SK-N-SH treated with all-trans-retinoic acid at 6 μM for 48 hours (cell line): ENCODE measurements at regions not wholly inside any gene's neighbourhood (a gene's known extent, or its start where the extent isn't known, plus 50 kb on each side); places are given as distances from the start of the nearest gene placed in this dataset.
"Not testable (repeated sequence)": the region's sequence is repeated elsewhere in the genome, so short reads cannot be mapped to it uniquely, and the experiment has no call there.

Experiments
- ATAC-seq: fragments of 200-7000 bp; cut with Tn5 transposase; 3 replicates; pipeline ENCODE4 v1.9.1; 2020; ENCODE audit warnings: mild to moderate bottlenecking, moderate library complexity
- ARNTL ChIP-seq: fragments of 450-650 bp; formaldehyde crosslinking; IDR thresholded peaks from 2 replicates; pipeline ENCODE4 v1.5.0; 2020; ENCODE audit warnings: low read depth, mild to moderate bottlenecking, moderate library complexity, borderline replicate concordance
- BACH2 ChIP-seq: fragments of 250-450 bp; sonication (Bioruptor Pico); IDR thresholded peaks from 2 replicates; pipeline ENCODE4 v1.9.0; 2021; ENCODE audit warnings: mild to moderate bottlenecking, borderline replicate concordance
- CSDC2 ChIP-seq: fragments of 250-450 bp; sonication (Bioruptor Pico); IDR thresholded peaks from 2 replicates; pipeline ENCODE4 v1.5.0; 2020; ENCODE audit warnings: mild to moderate bottlenecking, moderate library complexity
- ESRRG ChIP-seq: fragments of 250-450 bp; sonication (Bioruptor Pico); IDR thresholded peaks from 2 replicates; pipeline ENCODE4 v1.6.1; 2021; ENCODE audit warnings: mild to moderate bottlenecking
- GLIS3 ChIP-seq: fragments of 250-450 bp; sonication (Bioruptor Pico); IDR thresholded peaks from 2 replicates; pipeline ENCODE4 v1.5.0; 2020; ENCODE audit warnings: mild to moderate bottlenecking, moderate library complexity
- ISL1 ChIP-seq: fragments of 250-450 bp; sonication (Bioruptor Pico); IDR thresholded peaks from 2 replicates; pipeline ENCODE4 v2.1.2; 2022; ENCODE audit warnings: mild to moderate bottlenecking, moderate library complexity
- OSR1 ChIP-seq: fragments of 250-450 bp; sonication (Bioruptor Pico); IDR thresholded peaks from 2 replicates; pipeline ENCODE4 v1.8.0; 2022; ENCODE audit warnings: moderate library complexity, mild to moderate bottlenecking, inconsistent platforms
- PPARA ChIP-seq: fragments of 250-450 bp; sonication (Bioruptor Pico); IDR thresholded peaks from 2 replicates; pipeline ENCODE4 v1.5.0; 2020; ENCODE audit warnings: mild to moderate bottlenecking, borderline replicate concordance
- RARB ChIP-seq: fragments of 250-450 bp; sonication (Bioruptor Pico); IDR thresholded peaks from 2 replicates; pipeline ENCODE4 v1.8.0; 2021; ENCODE audit warnings: mild to moderate bottlenecking, moderate library complexity
- SNAI2 ChIP-seq: fragments of 250-450 bp; sonication (Bioruptor Pico); IDR thresholded peaks from 2 replicates; pipeline ENCODE4 v1.5.0; 2020; ENCODE audit warnings: mild to moderate bottlenecking, moderate library complexity
- TCF4 ChIP-seq: fragments of 250-450 bp; sonication (Bioruptor Pico); IDR thresholded peaks from 2 replicates; pipeline ENCODE4 v1.8.0; 2021; ENCODE audit warnings: mild to moderate bottlenecking, moderate library complexity, borderline replicate concordance
- ZC3H10 ChIP-seq: fragments of 250-450 bp; sonication (Bioruptor Pico); IDR thresholded peaks from 2 replicates; pipeline ENCODE4 v1.5.1; 2021; ENCODE audit warnings: mild to moderate bottlenecking, moderate library complexity
- ZFP3 ChIP-seq: fragments of 250-450 bp; sonication (Bioruptor Pico); IDR thresholded peaks from 2 replicates; pipeline ENCODE4 v1.5.0; 2020; ENCODE audit warnings: mild to moderate bottlenecking, moderate library complexity
- ZFP30 ChIP-seq: fragments of 450-650 bp; formaldehyde crosslinking; IDR thresholded peaks from 2 replicates; pipeline ENCODE4 v1.5.0; 2022; ENCODE audit warnings: mild to moderate bottlenecking, moderate library complexity
- ZNF565 ChIP-seq: fragments of 450-650 bp; formaldehyde crosslinking; conservative IDR thresholded peaks from 2 replicates; pipeline ENCODE4 v1.5.0; 2020; ENCODE audit warnings: low read depth, mild to moderate bottlenecking, moderate library complexity
- ZNF70 ChIP-seq: fragments of 450-650 bp; formaldehyde crosslinking; IDR thresholded peaks from 2 replicates; pipeline ENCODE4 v1.5.0; 2020; ENCODE audit warnings: mild to moderate bottlenecking, moderate library complexity
- ZNF8 ChIP-seq: fragments of 450-650 bp; formaldehyde crosslinking; IDR thresholded peaks from 2 replicates; pipeline ENCODE4 v1.5.0; 2020; ENCODE audit warnings: mild to moderate bottlenecking, moderate library complexity
- TF ChIP-seq, protein P1 (sequence below): fragments of 250-450 bp; sonication (Bioruptor Pico); IDR thresholded peaks from 2 replicates; pipeline ENCODE4 v1.5.1; 2021; ENCODE audit warnings: mild to moderate bottlenecking, moderate library complexity
- TF ChIP-seq, protein P2 (sequence below): fragments of 250-450 bp; sonication (Bioruptor Pico); IDR thresholded peaks from 2 replicates; pipeline ENCODE4 v1.8.0; 2021; ENCODE audit warnings: low read depth, mild to moderate bottlenecking, moderate library complexity, borderline replicate concordance
- TF ChIP-seq, protein P3 (sequence below): fragments of 250-450 bp; sonication (Bioruptor Pico); IDR thresholded peaks from 2 replicates; pipeline ENCODE4 v1.5.0; 2020; ENCODE audit warnings: mild to moderate bottlenecking, moderate library complexity
- TF ChIP-seq, protein P4 (sequence below): fragments of 250-450 bp; sonication (Bioruptor Pico); IDR thresholded peaks from 2 replicates; pipeline ENCODE4 v1.5.1; 2020; ENCODE audit warnings: low read depth, mild to moderate bottlenecking, moderate library complexity

DNA sequence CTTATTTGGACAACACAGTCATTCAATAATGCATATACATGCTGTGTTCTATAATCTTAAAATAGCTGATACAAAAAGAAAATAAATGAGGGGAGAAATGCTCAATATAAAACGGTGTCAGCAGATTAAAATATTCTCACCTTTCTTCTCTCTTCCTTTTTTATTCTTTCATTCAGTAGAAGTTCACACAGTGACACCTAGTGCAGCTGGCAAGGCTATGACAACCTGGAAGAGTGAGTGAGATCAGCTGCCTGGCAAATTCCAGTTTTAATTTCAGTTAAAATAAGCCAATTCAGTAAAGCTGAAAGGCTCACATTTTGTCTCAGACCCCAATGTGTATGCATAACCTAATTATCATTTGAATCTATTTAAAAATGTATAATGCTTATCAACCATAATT lies 150.3 kb downstream of the RASEF start:
- TF ChIP-seq ZNF70 (CRISPR knock-in tag) (no peak), PPARA (CRISPR knock-in tag) (no peak), SNAI2 (CRISPR knock-in tag) (no peak), ZC3H10 (CRISPR knock-in tag) (no peak), TCF4 (CRISPR knock-in tag) (no peak), RARB (CRISPR knock-in tag) (no peak), CSDC2 (no peak), ZFP3 (CRISPR knock-in tag) (no peak), ISL1 (CRISPR knock-in tag) (no peak), ESRRG (CRISPR knock-in tag) (no peak), ZNF8 (CRISPR knock-in tag) (no peak), BACH2 (CRISPR knock-in tag) (no peak), GLIS3 (CRISPR knock-in tag) (no peak), ZNF565 (no peak)
- TF ChIP-seq, protein P1, sequence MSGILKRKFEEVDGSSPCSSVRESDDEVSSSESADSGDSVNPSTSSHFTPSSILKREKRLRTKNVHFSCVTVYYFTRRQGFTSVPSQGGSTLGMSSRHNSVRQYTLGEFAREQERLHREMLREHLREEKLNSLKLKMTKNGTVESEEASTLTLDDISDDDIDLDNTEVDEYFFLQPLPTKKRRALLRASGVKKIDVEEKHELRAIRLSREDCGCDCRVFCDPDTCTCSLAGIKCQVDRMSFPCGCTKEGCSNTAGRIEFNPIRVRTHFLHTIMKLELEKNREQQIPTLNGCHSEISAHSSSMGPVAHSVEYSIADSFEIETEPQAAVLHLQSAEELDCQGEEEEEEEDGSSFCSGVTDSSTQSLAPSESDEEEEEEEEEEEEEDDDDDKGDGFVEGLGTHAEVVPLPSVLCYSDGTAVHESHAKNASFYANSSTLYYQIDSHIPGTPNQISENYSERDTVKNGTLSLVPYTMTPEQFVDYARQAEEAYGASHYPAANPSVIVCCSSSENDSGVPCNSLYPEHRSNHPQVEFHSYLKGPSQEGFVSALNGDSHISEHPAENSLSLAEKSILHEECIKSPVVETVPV (CRISPR knock-in tag), result no peak
- TF ChIP-seq, protein P2, sequence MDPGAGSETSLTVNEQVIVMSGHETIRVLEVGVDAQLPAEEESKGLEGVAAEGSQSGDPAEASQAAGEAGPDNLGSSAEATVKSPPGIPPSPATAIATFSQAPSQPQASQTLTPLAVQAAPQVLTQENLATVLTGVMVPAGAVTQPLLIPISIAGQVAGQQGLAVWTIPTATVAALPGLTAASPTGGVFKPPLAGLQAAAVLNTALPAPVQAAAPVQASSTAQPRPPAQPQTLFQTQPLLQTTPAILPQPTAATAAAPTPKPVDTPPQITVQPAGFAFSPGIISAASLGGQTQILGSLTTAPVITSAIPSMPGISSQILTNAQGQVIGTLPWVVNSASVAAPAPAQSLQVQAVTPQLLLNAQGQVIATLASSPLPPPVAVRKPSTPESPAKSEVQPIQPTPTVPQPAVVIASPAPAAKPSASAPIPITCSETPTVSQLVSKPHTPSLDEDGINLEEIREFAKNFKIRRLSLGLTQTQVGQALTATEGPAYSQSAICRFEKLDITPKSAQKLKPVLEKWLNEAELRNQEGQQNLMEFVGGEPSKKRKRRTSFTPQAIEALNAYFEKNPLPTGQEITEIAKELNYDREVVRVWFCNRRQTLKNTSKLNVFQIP (CRISPR knock-in tag), result no peak
- TF ChIP-seq, protein P3, sequence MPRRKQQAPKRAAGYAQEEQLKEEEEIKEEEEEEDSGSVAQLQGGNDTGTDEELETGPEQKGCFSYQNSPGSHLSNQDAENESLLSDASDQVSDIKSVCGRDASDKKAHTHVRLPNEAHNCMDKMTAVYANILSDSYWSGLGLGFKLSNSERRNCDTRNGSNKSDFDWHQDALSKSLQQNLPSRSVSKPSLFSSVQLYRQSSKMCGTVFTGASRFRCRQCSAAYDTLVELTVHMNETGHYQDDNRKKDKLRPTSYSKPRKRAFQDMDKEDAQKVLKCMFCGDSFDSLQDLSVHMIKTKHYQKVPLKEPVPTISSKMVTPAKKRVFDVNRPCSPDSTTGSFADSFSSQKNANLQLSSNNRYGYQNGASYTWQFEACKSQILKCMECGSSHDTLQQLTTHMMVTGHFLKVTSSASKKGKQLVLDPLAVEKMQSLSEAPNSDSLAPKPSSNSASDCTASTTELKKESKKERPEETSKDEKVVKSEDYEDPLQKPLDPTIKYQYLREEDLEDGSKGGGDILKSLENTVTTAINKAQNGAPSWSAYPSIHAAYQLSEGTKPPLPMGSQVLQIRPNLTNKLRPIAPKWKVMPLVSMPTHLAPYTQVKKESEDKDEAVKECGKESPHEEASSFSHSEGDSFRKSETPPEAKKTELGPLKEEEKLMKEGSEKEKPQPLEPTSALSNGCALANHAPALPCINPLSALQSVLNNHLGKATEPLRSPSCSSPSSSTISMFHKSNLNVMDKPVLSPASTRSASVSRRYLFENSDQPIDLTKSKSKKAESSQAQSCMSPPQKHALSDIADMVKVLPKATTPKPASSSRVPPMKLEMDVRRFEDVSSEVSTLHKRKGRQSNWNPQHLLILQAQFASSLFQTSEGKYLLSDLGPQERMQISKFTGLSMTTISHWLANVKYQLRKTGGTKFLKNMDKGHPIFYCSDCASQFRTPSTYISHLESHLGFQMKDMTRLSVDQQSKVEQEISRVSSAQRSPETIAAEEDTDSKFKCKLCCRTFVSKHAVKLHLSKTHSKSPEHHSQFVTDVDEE (CRISPR knock-in tag), result no peak
- ATAC-seq, result no peak

DNA sequence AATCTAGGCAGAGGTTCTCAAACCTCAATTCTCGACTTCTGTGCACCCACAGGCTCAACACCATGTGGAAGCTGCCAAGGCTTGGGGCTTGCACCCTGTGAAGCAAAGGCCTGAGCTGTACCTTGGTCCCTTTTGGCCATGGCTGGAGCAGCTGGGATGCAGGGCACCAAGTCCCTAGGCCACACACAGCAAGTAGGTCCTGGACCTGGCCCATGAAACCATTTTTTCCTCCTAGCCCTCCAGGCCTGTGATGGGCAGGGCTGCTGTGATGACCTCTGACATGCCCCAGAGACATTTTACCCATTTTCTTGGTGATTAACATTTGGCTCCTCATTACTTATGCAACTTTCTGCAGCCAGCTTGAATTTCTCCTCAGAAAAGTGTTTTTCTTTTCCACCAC lies 146.7 kb downstream of the RASEF start:
- not testable (repeated sequence) for ATAC-seq

DNA sequence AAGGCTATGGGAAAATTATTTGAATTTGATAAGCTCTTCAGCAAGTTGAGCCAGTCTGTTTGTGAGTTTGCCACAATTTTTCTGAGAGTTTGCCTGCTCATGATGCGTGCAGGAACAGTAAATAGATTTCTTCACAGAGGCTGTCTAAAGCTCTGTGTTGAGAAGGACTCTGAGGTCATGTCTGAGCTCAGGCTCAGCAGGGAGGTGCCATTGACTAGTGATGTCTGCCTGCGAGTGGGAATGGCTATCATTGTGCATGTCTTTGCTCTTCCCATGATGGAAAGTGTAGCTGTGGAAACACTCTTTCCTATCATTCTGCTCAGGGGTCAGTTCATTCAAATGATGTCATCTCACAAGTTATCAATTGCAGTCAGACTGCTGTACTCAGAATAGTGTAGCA lies 142.8 kb downstream of the RASEF start:
- ATAC-seq, result no peak
- TF ChIP-seq PPARA (CRISPR knock-in tag), result no peak
- TF ChIP-seq, protein P3 (CRISPR knock-in tag), result no peak
- TF ChIP-seq GLIS3 (CRISPR knock-in tag), result no peak
- no peak for TF ChIP-seq ZFP30 (CRISPR knock-in tag)
- no peak for TF ChIP-seq ZNF70 (CRISPR knock-in tag)
- TF ChIP-seq OSR1 (CRISPR knock-in tag), result no peak
- TF ChIP-seq ISL1 (CRISPR knock-in tag), result no peak
- TF ChIP-seq, all 23 proteins: peak for 0

DNA sequence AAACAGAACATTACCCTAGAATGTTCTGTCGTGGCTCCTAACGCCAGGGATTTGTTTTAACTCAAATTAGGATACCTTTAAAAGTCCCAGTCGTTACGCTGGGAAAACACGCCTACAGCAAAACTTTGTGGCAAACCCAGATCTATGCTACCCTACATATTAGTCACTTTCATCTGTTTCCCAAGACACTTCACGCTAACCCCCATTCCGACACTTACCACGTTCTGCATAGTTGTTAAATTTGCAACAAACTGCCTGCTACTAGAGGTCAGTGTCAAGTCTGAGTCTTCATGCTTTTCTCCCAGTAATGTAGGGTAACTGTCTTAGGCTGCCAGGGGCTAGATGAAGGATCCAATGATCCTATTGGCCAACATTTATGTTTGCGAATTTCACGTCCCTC lies 140.3 kb downstream of the RASEF start:
- TF ChIP-seq BACH2 (CRISPR knock-in tag) (no peak), ZNF8 (CRISPR knock-in tag) (no peak), ZNF70 (CRISPR knock-in tag) (no peak), ARNTL (no peak), TCF4 (CRISPR knock-in tag) (no peak), PPARA (CRISPR knock-in tag) (no peak), ZFP3 (CRISPR knock-in tag) (no peak), ZNF565 (no peak), ESRRG (CRISPR knock-in tag) (no peak), ZFP30 (CRISPR knock-in tag) (no peak)
- TF ChIP-seq, protein P4, sequence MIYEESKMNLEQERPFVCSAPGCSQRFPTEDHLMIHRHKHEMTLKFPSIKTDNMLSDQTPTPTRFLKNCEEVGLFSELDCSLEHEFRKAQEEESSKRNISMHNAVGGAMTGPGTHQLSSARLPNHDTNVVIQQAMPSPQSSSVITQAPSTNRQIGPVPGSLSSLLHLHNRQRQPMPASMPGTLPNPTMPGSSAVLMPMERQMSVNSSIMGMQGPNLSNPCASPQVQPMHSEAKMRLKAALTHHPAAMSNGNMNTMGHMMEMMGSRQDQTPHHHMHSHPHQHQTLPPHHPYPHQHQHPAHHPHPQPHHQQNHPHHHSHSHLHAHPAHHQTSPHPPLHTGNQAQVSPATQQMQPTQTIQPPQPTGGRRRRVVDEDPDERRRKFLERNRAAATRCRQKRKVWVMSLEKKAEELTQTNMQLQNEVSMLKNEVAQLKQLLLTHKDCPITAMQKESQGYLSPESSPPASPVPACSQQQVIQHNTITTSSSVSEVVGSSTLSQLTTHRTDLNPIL, result no peak
- TF ChIP-seq, protein P2 (CRISPR knock-in tag), result no peak
- no peak for ATAC-seq
